ENCODE measurements at regions not wholly inside any gene's neighbourhood (a gene's known extent, or its start where the extent isn't known, plus 50 kb on each side); places are given as distances from the start of the nearest gene placed in this dataset.

DNA sequence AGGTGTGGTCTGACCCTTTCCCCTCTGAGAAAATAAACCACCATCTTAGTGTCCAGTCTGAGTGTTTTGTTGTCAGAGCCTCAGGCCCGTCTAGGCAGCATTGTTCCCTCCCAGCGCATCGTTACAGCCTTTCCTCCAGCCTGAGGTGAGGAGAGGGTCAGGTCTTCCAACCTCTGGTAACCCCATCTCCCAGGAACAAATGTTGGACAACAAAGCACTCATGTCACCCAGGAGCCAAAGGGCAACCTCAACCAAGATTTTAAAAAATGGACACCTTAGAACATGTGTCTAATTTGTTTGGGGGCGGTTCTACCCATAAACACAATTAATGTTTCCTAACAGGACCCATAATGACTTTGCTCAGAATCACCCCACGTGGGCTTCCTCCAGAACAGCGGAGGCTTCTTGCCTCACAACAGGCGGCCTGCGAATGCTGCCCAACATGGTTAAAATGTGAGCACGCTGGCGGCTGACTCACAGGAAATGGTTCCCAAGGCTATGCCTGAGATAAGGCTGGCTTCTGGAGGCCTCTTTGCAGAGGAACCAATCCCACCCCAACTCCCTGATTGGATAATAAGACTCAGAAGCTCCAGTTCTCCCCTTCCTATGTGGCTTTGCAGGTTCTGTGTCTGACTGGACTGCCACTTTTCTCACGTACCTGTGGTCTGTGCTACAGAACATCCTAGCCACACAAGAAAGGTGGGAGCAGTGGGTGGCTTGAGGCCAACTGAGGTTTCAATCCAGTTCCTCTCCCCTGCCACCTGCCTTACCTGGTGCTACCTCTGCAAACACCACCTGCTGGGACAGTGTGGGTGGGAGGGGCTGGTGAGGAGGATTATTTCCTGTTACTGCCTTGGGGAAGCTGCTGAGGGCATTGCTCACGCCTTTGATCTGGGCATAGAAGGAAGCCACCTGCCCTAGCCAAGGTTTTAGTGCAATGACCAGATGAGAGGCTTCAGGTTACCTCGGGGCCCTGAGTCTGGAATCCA, 108.8 kb downstream of the B3GNT2 start:
- no peak; the same call in 1 of the 2 replicates for TF ChIP-seq POLR2AphosphoS5 (IDR thresholded peaks at IDR 0.05; ENCODE audit: low read depth, low read length)
- no peak for TF ChIP-seq ZFX (IDR thresholded peaks at IDR 0.05)
- TF ChIP-seq ZNF274 (IDR thresholded peaks at IDR 0.05; ENCODE audit: low read depth, low read length), result no peak
- TF ChIP-seq, protein P1, sequence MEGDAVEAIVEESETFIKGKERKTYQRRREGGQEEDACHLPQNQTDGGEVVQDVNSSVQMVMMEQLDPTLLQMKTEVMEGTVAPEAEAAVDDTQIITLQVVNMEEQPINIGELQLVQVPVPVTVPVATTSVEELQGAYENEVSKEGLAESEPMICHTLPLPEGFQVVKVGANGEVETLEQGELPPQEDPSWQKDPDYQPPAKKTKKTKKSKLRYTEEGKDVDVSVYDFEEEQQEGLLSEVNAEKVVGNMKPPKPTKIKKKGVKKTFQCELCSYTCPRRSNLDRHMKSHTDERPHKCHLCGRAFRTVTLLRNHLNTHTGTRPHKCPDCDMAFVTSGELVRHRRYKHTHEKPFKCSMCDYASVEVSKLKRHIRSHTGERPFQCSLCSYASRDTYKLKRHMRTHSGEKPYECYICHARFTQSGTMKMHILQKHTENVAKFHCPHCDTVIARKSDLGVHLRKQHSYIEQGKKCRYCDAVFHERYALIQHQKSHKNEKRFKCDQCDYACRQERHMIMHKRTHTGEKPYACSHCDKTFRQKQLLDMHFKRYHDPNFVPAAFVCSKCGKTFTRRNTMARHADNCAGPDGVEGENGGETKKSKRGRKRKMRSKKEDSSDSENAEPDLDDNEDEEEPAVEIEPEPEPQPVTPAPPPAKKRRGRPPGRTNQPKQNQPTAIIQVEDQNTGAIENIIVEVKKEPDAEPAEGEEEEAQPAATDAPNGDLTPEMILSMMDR (IDR thresholded peaks at IDR 0.05 in 2 of 3, conservative IDR thresholded peaks at IDR 0.05 in 1 of 3; ENCODE audit: borderline replicate concordance in 1 of 3, insufficient read depth in 1 of 3, low read depth in 2 of 3, low read length in 2 of 3), result no peak
- TF ChIP-seq, protein P2, sequence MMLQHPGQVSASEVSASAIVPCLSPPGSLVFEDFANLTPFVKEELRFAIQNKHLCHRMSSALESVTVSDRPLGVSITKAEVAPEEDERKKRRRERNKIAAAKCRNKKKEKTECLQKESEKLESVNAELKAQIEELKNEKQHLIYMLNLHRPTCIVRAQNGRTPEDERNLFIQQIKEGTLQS (IDR thresholded peaks at IDR 0.05), result no peak

All from HCT116 (cell line).